ENCODE measurements at regions not wholly inside any gene's neighbourhood (a gene's known extent, or its start where the extent isn't known, plus 50 kb on each side); places are given as distances from the start of the nearest gene placed in this dataset.
"Not testable (repeated sequence)": the region's sequence is repeated elsewhere in the genome, so short reads cannot be mapped to it uniquely, and the experiment has no call there.

- DNase-seq = no peak
Measured at GRCh38 chr2:125224830-125225229, 1199.7 kb downstream of the CNTNAP5 start.

GRCh38 chr2:125227843-125228392 lies 1202.8 kb downstream of the CNTNAP5 start:
- no peak for DNase-seq

GRCh38 chr2:125240870-125241269 lies 1215.8 kb downstream of the CNTNAP5 start:
- DNase-seq = no peak

- DNase-seq = no peak
Measured at GRCh38 chr2:125243074-125243473, 1218.0 kb downstream of the CNTNAP5 start.

GRCh38 chr2:125254010-125254409 lies 1228.9 kb downstream of the CNTNAP5 start:
- DNase-seq = no peak

- DNase-seq = no peak
Measured at GRCh38 chr2:125259451-125259850, 1234.4 kb downstream of the CNTNAP5 start.

GRCh38 chr2:125260366-125260930 lies 1235.4 kb downstream of the CNTNAP5 start:
- DNase-seq = not testable (repeated sequence)

GRCh38 chr2:125264453-125264852 lies 1239.4 kb downstream of the CNTNAP5 start:
- DNase-seq = no peak

- DNase-seq = no peak
Measured at GRCh38 chr2:125267683-125268082, 1242.6 kb downstream of the CNTNAP5 start.

GRCh38 chr2:125272651-125273050 lies 1247.6 kb downstream of the CNTNAP5 start:
- no peak for DNase-seq

GRCh38 chr2:125274718-125275117 lies 1249.6 kb downstream of the CNTNAP5 start:
- DNase-seq = no peak

GRCh38 chr2:125280265-125280664 lies 1255.2 kb downstream of the CNTNAP5 start:
- DNase-seq = no peak

- DNase-seq = no peak
Measured at GRCh38 chr2:125281242-125281641, 1256.2 kb downstream of the CNTNAP5 start.

- no peak for DNase-seq
Measured at GRCh38 chr2:125296742-125297141, 1271.7 kb downstream of the CNTNAP5 start.

- DNase-seq = no peak
Measured at GRCh38 chr2:125310657-125311364, 1285.7 kb downstream of the CNTNAP5 start.

- DNase-seq = no peak
Measured at GRCh38 chr2:125312342-125312741, 1287.3 kb downstream of the CNTNAP5 start.

GRCh38 chr2:125313806-125314205 lies 1288.7 kb downstream of the CNTNAP5 start:
- DNase-seq = no peak

GRCh38 chr2:125318740-125319139 lies 1293.7 kb downstream of the CNTNAP5 start:
- no peak for DNase-seq

GRCh38 chr2:125324273-125324672 lies 1299.2 kb downstream of the CNTNAP5 start:
- no peak for DNase-seq

GRCh38 chr2:125330133-125330532 lies 1305.0 kb downstream of the CNTNAP5 start:
- DNase-seq = no peak

GRCh38 chr2:125341353-125341752 lies 1314.6 kb upstream of the GYPC start:
- DNase-seq = no peak

- DNase-seq = not testable (repeated sequence)
Measured at GRCh38 chr2:125353542-125353941, 1302.4 kb upstream of the GYPC start.

GRCh38 chr2:125364192-125364983 lies 1291.6 kb upstream of the GYPC start:
- DNase-seq = no peak

- no peak for DNase-seq
Measured at GRCh38 chr2:125364984-125365265, 1291.0 kb upstream of the GYPC start.
